DND-41 (cell line): ENCODE measurements at regions not wholly inside any gene's neighbourhood (a gene's known extent, or its start where the extent isn't known, plus 50 kb on each side); places are given as distances from the start of the nearest gene placed in this dataset.
"Not testable (repeated sequence)": the region's sequence is repeated elsewhere in the genome, so short reads cannot be mapped to it uniquely, and the experiment has no call there.

Experiments used
- ATAC-seq: fragments of 200-7000 bp; cut with Tn5 transposase; 3 replicates; pipeline ENCODE4 v1.9.1; 2021; ENCODE audit warnings: low read depth; ENCODE audit not compliant: insufficient read depth
- DNase-seq: peaks from one replicate; pipeline ENCODE4 v3.0.0-alpha.2; 2020
- H2AFZ ChIP-seq: 2 replicates; pipeline ENCODE4 v1.6.0; 2012; ENCODE audit warnings: low read depth, low read length
- H3K27ac ChIP-seq: 2 replicates; pipeline ENCODE4 v1.5.1; 2012; ENCODE audit warnings: low read length, inconsistent platforms
- H3K27me3 ChIP-seq: fragments of 200-600 bp; sonication (generic); 2 replicates; pipeline ENCODE4 v1.6.0; 2012; ENCODE audit warnings: low read length, mild to moderate bottlenecking, inconsistent platforms; ENCODE audit not compliant: insufficient read depth, poor library complexity
- H3K36me3 ChIP-seq: 2 replicates; pipeline ENCODE4 v1.5.1; 2012; ENCODE audit warnings: low read length, inconsistent platforms; ENCODE audit not compliant: insufficient read depth
- H3K4me1 ChIP-seq: 2 replicates; pipeline ENCODE4 v1.5.1; 2012; ENCODE audit warnings: mild to moderate bottlenecking, low read length; ENCODE audit not compliant: insufficient read depth
- H3K4me2 ChIP-seq: 2 replicates; pipeline ENCODE4 v1.6.0; 2012; ENCODE audit warnings: mild to moderate bottlenecking, moderate library complexity, low read length, inconsistent platforms; ENCODE audit not compliant: insufficient read depth
- H3K4me3 ChIP-seq, 2 experiments: fragments of 200-600 bp in 1 of 2; shearing (Covaris generic) in 1 of 2; 2 replicates each; pipeline ENCODE4 v1.5.1; 2012 to 2016; ENCODE audit warnings: inconsistent platforms in 2 of 2, low read length in 2 of 2, mild to moderate bottlenecking in 2 of 2, low read depth in 1 of 2, moderate library complexity in 1 of 2
- H3K79me2 ChIP-seq: 2 replicates; pipeline ENCODE4 v1.6.0; 2012; ENCODE audit warnings: low read length, inconsistent platforms; ENCODE audit not compliant: insufficient read depth
- H3K9ac ChIP-seq: 2 replicates; pipeline ENCODE4 v1.6.0; 2012; ENCODE audit warnings: low read depth, mild to moderate bottlenecking, inconsistent platforms, low read length, moderate library complexity
- H3K9me3 ChIP-seq: 2 replicates; pipeline ENCODE4 v1.5.1; 2012; ENCODE audit warnings: low read length, moderate library complexity, mild to moderate bottlenecking, inconsistent platforms; ENCODE audit not compliant: insufficient read depth, severe bottlenecking
- H4K20me1 ChIP-seq: 2 replicates; pipeline ENCODE4 v1.6.0; 2012; ENCODE audit warnings: low read length; ENCODE audit not compliant: insufficient read depth
- EZH2 ChIP-seq: IDR thresholded peaks from 3 replicates; pipeline ENCODE4 v1.6.1; 2012; ENCODE audit warnings: borderline replicate concordance, low read depth, mild to moderate bottlenecking, moderate library complexity, low read length, inconsistent platforms; ENCODE audit not compliant: severe bottlenecking
- TF ChIP-seq, protein P1 (sequence below): IDR thresholded peaks from 2 replicates; pipeline ENCODE4 v1.5.1; 2012; ENCODE audit warnings: borderline replicate concordance, low read length, moderate library complexity, mild to moderate bottlenecking; ENCODE audit not compliant: poor library complexity, severe bottlenecking; ENCODE audit errors: extremely low read depth

DNA sequence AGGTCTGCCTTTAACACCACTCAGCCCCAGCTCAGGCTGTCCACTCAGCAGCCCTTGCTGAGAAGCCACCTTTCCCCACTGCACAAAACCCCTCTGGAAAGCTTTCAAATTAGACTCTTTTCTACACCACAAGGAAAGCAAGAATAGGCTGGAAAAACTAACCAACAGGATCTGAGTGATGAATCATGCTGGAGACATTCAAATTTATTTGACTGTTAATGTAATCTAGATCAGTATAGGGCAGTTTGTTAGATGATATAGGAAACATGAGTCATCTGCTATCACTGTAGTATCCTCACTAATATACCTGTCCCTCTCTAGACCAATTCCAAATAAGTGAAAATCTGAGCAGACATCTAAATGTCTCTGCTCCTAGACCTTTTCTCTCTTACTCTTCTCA is 127.8 kb upstream of the PAM start:
- Histone ChIP-seq H3K9me3 (no peaks in the 10 kb centered on the region), H3K4me2 (no peak overlapping the region), H4K20me1 (no peaks in the 10 kb centered on the region), H3K79me2 (no peaks in the 10 kb centered on the region), H3K27me3 (peaks cover 5% of the 10 kb centered on the region), H2AFZ (no peak overlapping the region), H3K27ac (no peak overlapping the region), H3K4me1 (no peaks in the 10 kb centered on the region), H3K4me3 (no peak overlapping the region), H3K9ac (no peak overlapping the region), H3K36me3 (no peaks in the 10 kb centered on the region)
- DNase-seq: no peak
- no peak for TF ChIP-seq EZH2
- TF ChIP-seq, protein P1, sequence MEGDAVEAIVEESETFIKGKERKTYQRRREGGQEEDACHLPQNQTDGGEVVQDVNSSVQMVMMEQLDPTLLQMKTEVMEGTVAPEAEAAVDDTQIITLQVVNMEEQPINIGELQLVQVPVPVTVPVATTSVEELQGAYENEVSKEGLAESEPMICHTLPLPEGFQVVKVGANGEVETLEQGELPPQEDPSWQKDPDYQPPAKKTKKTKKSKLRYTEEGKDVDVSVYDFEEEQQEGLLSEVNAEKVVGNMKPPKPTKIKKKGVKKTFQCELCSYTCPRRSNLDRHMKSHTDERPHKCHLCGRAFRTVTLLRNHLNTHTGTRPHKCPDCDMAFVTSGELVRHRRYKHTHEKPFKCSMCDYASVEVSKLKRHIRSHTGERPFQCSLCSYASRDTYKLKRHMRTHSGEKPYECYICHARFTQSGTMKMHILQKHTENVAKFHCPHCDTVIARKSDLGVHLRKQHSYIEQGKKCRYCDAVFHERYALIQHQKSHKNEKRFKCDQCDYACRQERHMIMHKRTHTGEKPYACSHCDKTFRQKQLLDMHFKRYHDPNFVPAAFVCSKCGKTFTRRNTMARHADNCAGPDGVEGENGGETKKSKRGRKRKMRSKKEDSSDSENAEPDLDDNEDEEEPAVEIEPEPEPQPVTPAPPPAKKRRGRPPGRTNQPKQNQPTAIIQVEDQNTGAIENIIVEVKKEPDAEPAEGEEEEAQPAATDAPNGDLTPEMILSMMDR: no peak
- no peak for ATAC-seq

DNA sequence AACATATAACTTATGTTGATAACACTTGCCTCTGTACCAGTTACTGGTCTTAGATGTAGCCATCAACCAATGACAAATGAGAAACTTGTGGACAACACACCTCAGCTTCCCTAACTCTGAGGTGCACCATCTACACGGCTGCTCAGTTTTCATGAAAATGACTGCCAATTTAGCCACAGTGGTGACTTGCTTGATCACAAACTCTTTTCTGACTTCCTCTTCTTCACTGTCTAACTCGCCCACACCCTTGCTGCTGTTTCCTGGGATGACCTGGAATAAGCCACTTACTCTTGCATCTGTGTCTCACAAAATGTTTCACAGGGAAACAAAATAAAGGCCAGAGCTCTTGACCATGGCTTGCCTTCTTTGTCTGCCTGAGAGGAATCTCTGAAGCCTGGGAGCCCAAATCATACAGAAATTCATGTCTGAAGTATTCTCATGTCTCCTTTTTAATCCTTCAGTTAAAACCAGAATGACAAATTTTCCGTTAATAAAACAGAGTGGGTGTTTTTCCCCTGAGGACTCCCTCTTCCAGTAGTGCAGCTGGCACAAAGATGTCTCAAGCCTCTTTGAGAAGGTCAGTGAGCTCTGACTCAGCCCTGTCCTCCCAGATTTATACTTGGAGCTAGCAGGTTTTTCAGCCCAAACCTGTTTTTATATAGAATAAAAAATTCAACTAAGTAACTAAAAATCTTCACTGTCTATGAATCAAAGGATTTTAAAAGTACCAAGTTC is 126.5 kb upstream of the PAM start:
- Histone ChIP-seq H3K79me2 (no peaks in the 10 kb centered on the region), H4K20me1 (no peaks in the 10 kb centered on the region), H3K36me3 (no peaks in the 10 kb centered on the region), H3K9me3 (no peaks in the 10 kb centered on the region), H3K9ac (no peak overlapping the region), H3K27ac (no peak overlapping the region), H2AFZ (no peak overlapping the region), H3K4me1 (no peaks in the 10 kb centered on the region), H3K27me3 (peaks cover 5% of the 10 kb centered on the region), H3K4me3 (no peak overlapping the region), H3K4me2 (no peak overlapping the region)
- TF ChIP-seq, protein P1: no peak
- TF ChIP-seq EZH2: no peak
- ATAC-seq (no peak), DNase-seq (no peak)

DNA sequence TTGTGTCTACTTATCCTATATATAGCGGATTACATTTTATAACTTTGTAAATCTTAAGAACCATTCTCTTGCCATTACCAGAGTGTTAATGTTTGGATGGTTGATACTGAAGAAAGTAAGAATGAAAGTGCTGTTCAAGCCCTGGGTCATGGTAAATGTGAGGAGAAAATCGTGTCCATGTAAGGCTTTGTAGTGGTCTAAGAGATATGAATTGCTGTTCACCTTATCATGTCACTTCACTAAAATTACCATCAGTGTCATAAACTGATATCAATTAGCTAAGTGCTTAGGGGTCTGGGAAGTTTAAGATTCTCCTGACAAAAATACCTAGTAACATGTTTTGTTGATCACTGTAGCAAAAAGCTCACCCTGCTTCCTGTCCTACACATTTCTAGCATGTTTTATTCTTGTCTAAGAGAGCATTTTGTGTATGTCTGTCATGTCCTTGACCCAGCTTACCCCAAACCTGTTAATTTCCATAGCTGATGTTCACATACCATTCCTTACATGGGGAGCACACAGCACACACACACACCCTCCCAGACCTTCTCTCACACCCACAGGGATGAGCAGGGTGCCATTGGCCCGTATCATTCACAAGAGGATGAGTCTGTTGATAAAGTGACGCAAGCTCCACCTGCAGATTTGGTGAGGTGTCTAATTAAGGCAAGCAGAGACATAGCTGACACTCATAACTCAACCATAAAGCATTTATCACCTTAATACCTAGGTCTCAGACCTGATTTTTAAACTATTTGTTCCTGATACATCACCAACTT is 125.1 kb upstream of the PAM start:
- Histone ChIP-seq H2AFZ (no peak overlapping the region), H3K9me3 (no peaks in the 10 kb centered on the region), H3K9ac (no peak overlapping the region), H3K4me1 (no peaks in the 10 kb centered on the region), H3K27me3 (peaks cover 3% of the 10 kb centered on the region), H3K27ac (no peak overlapping the region), H3K79me2 (no peaks in the 10 kb centered on the region), H3K4me2 (no peak overlapping the region), H3K4me3 (no peak overlapping the region), H4K20me1 (no peaks in the 10 kb centered on the region), H3K36me3 (no peaks in the 10 kb centered on the region)
- DNase-seq (no peak), ATAC-seq (no peak)
- TF ChIP-seq, protein P1: no peak
- no peak for TF ChIP-seq EZH2

- not testable (repeated sequence) for H3K27ac ChIP-seq, ATAC-seq, DNase-seq
These were observed 119.7 kb upstream of the PAM start for GRCh38 chr5:102635399-102635798.

More at GRCh38 chr5:102635399-102635798, 119.7 kb upstream of the PAM start:
- H3K9me3 ChIP-seq, H3K27me3 ChIP-seq, H3K4me2 ChIP-seq, H2AFZ ChIP-seq, H3K4me1 ChIP-seq, H3K4me3 ChIP-seq, H3K9ac ChIP-seq, H3K36me3 ChIP-seq, H3K79me2 ChIP-seq, H4K20me1 ChIP-seq: not testable (repeated sequence)
